ENCODE measurements at regions not wholly inside any gene's neighbourhood (a gene's known extent, or its start where the extent isn't known, plus 50 kb on each side); places are given as distances from the start of the nearest gene placed in this dataset.

DNA sequence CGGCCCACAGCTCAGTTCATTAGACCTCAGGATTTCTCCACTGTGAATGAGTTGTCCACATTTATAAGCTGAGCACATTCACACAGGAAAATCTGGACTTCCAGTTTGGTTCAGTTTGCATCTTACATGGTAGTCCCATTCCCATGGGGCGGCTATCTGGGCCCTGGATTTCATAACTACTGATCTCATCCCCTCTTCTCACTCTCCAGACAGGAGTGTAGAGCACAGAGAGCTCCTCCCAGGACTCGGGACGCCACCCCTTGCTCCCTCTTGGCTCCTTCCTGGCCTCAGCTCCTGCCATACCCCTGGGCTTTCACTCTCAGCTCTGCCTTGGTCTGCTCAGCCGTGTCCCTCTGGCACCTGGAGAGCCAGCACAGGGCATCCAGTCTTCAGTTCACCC, 117.6 kb upstream of the TCERG1L start:
- Mint-ChIP-seq H3K27ac (ENCODE audit: unreplicated experiment) (no peak overlapping the region), H3K27me3 (ENCODE audit: unreplicated experiment) (no peaks in the 10 kb centered on the region), H3K4me1 (ENCODE audit: unreplicated experiment) (no peaks in the 10 kb centered on the region), H3K36me3 (ENCODE audit: unreplicated experiment) (no peaks in the 10 kb centered on the region), H3K4me3 (ENCODE audit: unreplicated experiment) (no peak overlapping the region), H3K9me3 (ENCODE audit: unreplicated experiment) (peaks cover 35% of the 10 kb centered on the region)
- TF ChIP-seq, protein P1, sequence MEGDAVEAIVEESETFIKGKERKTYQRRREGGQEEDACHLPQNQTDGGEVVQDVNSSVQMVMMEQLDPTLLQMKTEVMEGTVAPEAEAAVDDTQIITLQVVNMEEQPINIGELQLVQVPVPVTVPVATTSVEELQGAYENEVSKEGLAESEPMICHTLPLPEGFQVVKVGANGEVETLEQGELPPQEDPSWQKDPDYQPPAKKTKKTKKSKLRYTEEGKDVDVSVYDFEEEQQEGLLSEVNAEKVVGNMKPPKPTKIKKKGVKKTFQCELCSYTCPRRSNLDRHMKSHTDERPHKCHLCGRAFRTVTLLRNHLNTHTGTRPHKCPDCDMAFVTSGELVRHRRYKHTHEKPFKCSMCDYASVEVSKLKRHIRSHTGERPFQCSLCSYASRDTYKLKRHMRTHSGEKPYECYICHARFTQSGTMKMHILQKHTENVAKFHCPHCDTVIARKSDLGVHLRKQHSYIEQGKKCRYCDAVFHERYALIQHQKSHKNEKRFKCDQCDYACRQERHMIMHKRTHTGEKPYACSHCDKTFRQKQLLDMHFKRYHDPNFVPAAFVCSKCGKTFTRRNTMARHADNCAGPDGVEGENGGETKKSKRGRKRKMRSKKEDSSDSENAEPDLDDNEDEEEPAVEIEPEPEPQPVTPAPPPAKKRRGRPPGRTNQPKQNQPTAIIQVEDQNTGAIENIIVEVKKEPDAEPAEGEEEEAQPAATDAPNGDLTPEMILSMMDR (IDR thresholded peaks at IDR 0.05) = no peak
- no peak for DNase-seq (ENCODE audit: extremely low spot score, unreplicated experiment)

GRCh38 chr10:131429942-131430341, 118.4 kb upstream of the TCERG1L start:
- Mint-ChIP-seq H3K4me3 (ENCODE audit: unreplicated experiment) (no peak overlapping the region), H3K9me3 (ENCODE audit: unreplicated experiment) (peaks cover 34% of the 10 kb centered on the region), H3K4me1 (ENCODE audit: unreplicated experiment) (no peaks in the 10 kb centered on the region), H3K36me3 (ENCODE audit: unreplicated experiment) (no peaks in the 10 kb centered on the region), H3K27ac (ENCODE audit: unreplicated experiment) (no peak overlapping the region), H3K27me3 (ENCODE audit: unreplicated experiment) (no peaks in the 10 kb centered on the region)
- TF ChIP-seq, protein P1 (IDR thresholded peaks at IDR 0.05) = no peak
- no peak for DNase-seq (ENCODE audit: extremely low spot score, unreplicated experiment)

GRCh38 chr10:131430716-131431412, 119.3 kb upstream of the TCERG1L start:
- Mint-ChIP-seq H3K36me3 (ENCODE audit: unreplicated experiment) (no peaks in the 10 kb centered on the region), H3K27me3 (ENCODE audit: unreplicated experiment) (no peaks in the 10 kb centered on the region), H3K4me1 (ENCODE audit: unreplicated experiment) (no peaks in the 10 kb centered on the region), H3K4me3 (ENCODE audit: unreplicated experiment) (no peak overlapping the region), H3K9me3 (ENCODE audit: unreplicated experiment) (peaks cover 35% of the 10 kb centered on the region), H3K27ac (ENCODE audit: unreplicated experiment) (no peak overlapping the region)
- no peak for DNase-seq (ENCODE audit: extremely low spot score, unreplicated experiment)
- TF ChIP-seq, protein P1 (IDR thresholded peaks at IDR 0.05) = no peak

DNA sequence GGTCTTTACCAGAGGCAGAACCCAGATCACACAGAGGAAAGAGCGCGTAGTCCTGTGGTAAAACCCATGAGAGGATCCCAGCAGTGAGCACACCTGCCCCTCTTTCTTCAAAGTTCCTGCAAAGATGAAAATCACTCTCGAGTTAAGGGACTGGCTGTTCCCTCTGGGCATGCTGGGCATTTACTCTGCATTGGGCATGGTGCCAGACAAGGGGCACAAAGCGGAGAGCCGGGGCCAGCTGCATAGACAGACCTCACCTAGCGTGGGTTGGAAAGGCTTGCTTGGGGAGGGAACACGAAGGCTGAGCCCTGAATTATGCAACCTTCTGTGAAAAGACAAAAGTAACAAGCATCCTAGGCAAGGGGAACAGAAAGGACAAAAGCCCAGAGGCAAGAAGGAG, 120.0 kb upstream of the TCERG1L start:
- Mint-ChIP-seq H3K36me3 (ENCODE audit: unreplicated experiment) (no peaks in the 10 kb centered on the region), H3K4me3 (ENCODE audit: unreplicated experiment) (no peak overlapping the region), H3K27ac (ENCODE audit: unreplicated experiment) (no peak overlapping the region), H3K4me1 (ENCODE audit: unreplicated experiment) (no peaks in the 10 kb centered on the region), H3K27me3 (ENCODE audit: unreplicated experiment) (no peaks in the 10 kb centered on the region), H3K9me3 (ENCODE audit: unreplicated experiment) (peaks cover 36% of the 10 kb centered on the region)
- TF ChIP-seq, protein P1 (IDR thresholded peaks at IDR 0.05) = no peak
- DNase-seq (ENCODE audit: extremely low spot score, unreplicated experiment) = no peak

- Mint-ChIP-seq H3K36me3 (ENCODE audit: unreplicated experiment) (no peaks in the 10 kb centered on the region), H3K9me3 (ENCODE audit: unreplicated experiment) (peaks cover 39% of the 10 kb centered on the region), H3K4me3 (ENCODE audit: unreplicated experiment) (no peak overlapping the region), H3K27ac (ENCODE audit: unreplicated experiment) (no peak overlapping the region), H3K4me1 (ENCODE audit: unreplicated experiment) (no peaks in the 10 kb centered on the region), H3K27me3 (ENCODE audit: unreplicated experiment) (no peaks in the 10 kb centered on the region)
- DNase-seq (ENCODE audit: extremely low spot score, unreplicated experiment) = no peak
- TF ChIP-seq, protein P1 (IDR thresholded peaks at IDR 0.05) = no peak
These were observed 120.6 kb upstream of the TCERG1L start for GRCh38 chr10:131431978-131432690.

Measured in osteocyte (in vitro differentiated cells).